LoVo (cell line): ENCODE measurements at regions not wholly inside any gene's neighbourhood (a gene's known extent, or its start where the extent isn't known, plus 50 kb on each side); places are given as distances from the start of the nearest gene placed in this dataset.

Experiments used
- DNase-seq: peaks from one replicate; pipeline ENCODE4 v3.0.0-alpha.2; 2016; ENCODE audit warnings: low spot score

- DNase-seq, result peak; percentile 8
Measured at GRCh38 chr12:84382486-84382885, 530.1 kb downstream of the SLC6A15 start.

DNA sequence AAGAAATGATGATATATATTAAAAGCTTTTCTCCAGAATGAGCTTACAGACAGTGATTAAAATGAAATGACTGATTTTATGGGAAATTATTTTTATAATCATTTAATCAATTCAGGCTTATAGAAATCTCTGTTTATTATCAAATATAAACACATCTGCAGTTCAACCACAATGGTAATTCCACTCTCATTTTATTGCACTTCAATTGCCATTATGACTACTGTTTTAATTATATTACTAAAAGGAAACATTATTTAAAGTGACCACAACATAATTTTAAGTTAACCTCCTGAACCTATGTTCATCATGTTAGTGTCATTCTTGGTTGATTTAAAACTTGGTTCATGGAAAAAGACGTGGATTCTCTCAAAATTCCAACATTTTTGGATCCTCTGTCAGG, 536.3 kb downstream of the SLC6A15 start:
- no peak for DNase-seq

GRCh38 chr12:84375449-84376170, 537.0 kb downstream of the SLC6A15 start:
- no peak for DNase-seq

GRCh38 chr12:84362552-84362897, 550.1 kb downstream of the SLC6A15 start:
- no peak for DNase-seq

DNA sequence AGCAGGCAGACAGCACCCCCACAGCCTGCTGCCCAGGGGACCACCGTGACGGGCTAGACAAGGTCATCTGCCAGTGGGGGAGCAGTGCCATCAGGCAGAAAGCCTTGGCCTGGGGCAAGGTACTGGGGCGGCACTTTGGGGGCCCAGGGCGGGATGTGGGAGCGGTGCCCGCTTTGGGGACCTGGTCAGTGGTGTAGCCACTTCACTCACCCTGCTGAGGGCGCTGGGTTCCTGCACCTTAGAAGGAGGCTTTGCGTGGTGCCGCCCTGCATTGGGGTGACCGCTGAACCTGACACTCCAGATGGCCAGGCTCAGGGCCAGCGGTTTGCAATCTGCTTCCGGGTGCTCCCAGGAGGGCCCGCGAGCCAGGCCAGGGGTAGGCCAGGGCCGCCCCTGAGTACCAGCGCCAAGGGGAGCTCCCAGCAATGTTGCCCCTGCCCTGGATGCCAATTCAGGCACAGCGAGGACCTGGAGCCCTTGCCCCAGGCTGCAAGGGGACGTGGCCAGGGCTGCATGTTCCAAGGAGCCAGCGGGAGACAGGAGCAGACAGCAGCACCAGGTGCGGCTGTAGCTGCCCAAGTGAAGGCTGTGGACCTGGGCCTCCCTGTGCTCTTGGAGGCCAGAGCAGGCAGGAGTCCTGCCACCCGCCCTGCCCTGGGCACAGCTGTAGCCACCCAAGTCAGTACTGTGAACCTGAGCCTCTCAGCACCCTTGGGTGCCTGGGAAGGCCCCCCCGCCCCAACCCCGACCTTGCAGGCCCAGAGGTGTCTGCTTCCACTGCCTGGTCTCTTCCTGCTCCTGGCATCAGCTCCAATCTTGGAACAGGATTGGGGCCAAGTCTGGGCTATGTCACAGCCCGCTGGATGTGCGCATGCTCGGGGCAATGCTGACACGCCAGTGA, 550.7 kb downstream of the SLC6A15 start:
- no peak for DNase-seq

DNA sequence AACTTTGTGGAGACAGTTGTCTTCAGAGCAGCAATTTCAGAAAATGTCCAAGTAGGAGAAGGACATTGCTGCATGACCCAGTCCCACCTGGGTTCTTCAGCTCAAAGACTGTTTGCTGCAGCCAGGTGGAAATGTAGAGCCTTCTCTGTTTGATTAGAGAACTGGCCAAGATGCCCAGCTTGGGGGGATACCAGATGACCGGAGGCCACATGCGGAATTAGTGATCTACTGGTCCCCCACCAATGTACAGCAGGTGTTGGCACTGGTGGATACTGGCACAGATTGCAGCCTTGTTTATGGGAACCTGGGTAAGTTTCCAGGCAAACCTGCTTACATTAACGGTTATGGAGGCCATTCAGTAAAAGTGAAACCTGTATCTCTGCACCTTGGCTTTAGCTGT, 555.3 kb downstream of the SLC6A15 start:
- no peak for DNase-seq

- no peak for DNase-seq
Measured at GRCh38 chr12:84356224-84356623, 556.4 kb downstream of the SLC6A15 start.

GRCh38 chr12:84355561-84355960, 557.0 kb downstream of the SLC6A15 start:
- no peak for DNase-seq

- DNase-seq, result no peak
Measured at GRCh38 chr12:84348582-84348981, 564.0 kb downstream of the SLC6A15 start.

GRCh38 chr12:84341467-84342193, 571.0 kb downstream of the SLC6A15 start:
- no peak for DNase-seq

GRCh38 chr12:84336231-84336630, 576.4 kb downstream of the SLC6A15 start:
- DNase-seq, result no peak

DNA sequence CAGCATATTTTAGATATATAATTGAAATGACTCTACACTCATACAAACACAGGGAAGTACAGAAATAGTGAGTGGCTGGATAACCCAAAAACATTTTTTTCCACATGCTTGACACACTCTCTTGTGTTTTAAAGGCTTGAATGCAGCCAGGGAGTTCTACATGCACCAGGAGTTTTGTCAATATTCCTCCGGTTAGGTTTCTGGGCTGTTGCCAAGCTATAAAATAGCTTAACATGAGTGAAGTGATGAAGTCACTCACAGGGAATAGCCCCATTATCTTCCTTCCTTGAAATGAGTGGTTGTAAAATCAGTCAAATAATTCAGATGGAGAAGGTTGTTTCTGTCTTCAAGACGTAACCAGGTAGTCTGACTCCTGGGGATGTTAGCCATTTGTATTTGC, 582.7 kb downstream of the SLC6A15 start:
- DNase-seq, result no peak

DNA sequence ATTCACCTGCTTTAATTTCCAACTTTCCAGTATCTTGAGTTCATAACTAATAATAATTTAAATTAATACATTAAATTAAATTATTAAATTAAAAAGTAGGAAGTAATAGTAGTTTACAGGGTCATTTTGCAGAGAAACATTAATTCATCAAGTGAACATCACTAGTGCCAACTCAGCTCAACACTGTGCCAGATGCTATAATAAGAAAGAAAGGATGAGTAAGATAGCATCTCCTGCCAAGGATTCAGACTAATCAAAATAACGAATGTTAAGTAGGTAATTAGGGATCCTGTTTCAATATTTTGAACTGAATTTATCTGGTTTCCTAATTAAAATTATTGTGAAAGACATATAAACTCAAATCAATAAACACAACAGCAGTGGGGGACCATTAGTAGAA, 596.7 kb downstream of the SLC6A15 start:
- no peak for DNase-seq

DNA sequence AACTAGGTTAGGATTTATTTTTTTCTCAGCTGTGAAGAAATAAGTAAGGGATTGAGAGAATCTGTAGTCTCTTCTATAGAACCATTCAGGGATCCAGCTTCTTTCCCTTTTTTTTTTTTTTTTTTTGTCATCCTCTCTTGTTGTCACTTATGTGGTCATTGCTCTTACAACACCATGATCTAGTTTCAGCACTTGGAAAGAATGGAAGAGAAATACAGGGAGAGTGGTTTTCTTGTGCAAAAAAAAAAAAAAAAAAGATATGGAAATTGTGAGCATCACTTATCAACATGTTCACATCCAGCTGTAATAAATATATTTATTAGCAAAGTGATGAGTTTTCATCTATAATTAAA, 599.3 kb downstream of the SLC6A15 start:
- no peak for DNase-seq

DNA sequence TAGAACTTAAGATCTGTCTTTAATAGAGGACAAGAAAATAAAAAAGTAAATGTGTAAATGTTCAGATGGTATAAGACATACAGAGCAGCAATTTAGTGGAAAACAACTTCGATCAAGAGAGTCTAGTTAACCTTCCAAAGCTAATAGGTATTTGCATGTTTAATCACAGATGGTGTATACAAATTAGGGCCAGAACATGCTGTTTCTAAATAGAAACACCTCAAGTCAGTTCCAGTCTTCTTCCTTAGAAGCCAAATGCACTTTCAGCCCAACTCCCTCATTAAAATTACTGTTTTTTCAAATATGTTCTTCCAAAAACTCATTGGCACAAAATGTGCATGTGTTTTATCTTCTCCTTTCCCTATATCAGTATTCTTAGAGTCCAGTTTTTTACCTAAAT, 604.4 kb downstream of the SLC6A15 start:
- DNase-seq, result no peak

- DNase-seq, result no peak
Measured at GRCh38 chr12:84305144-84305543, 607.5 kb downstream of the SLC6A15 start.

- DNase-seq, result no peak
Measured at GRCh38 chr12:84294246-84294645, 618.4 kb downstream of the SLC6A15 start.

GRCh38 chr12:84290168-84290567, 622.4 kb downstream of the SLC6A15 start:
- DNase-seq, result no peak

GRCh38 chr12:84277986-84278385, 634.6 kb downstream of the SLC6A15 start:
- no peak for DNase-seq

DNA sequence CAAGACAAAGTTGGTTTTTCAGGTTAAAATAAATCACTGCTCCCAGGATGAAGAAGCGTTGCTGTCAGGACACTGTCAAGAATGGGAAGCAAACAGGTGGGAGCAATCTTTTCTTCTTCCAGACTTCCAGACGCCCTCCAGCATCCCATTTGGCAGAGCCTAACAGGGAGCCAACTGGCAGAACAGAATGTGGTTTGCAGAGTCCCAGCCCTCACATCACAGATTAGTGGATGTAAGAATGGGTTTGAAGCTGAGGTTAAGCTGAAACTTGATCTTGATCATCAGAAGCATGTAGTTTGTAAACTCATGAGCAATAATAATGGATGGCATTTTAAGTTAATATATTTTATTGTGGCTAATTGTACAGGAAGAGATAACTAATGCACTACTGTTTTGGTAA, 636.4 kb downstream of the SLC6A15 start:
- DNase-seq, result no peak

- no peak for DNase-seq
Measured at GRCh38 chr12:84272324-84272723, 640.3 kb downstream of the SLC6A15 start.

DNA sequence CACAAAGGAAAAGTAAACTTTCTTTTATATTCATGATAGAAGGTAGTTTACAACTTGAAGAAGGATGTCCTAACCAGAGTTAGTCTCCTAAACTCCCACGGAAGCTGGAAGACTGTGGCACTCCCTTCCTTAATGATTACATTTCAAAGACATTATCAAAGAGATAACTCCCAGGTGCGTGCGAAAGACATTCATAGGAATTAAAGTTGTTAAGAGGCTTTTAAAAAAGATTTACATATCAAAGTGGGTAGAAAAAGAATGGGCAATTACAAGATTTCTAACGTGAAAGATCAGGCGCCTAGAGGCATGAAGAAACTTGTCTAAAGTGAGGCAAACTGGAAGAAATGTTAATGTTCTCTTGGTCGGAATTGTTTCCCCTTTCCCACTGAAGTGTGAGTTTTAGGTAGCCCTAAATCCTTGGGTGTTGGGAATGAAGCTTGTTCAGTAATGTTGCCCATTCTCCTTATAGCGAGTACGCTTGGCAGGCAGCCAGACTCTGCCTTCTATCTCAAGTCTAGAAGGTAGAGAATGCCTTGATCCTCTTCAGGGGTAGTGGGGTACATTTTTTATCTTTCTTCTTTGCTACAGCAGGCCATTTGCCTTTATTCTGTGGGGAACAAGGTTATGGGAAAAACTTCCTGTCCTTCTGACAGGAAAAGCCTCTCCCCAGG, 642.0 kb downstream of the SLC6A15 start:
- peak; percentile 42 for DNase-seq
